ENCODE measurements at regions not wholly inside any gene's neighbourhood (a gene's known extent, or its start where the extent isn't known, plus 50 kb on each side); places are given as distances from the start of the nearest gene placed in this dataset.

GRCh38 chr9:7579351-7579750, 220.2 kb downstream of the DMAC1 start:
- H3K36me3 ChIP-seq, result no peaks in the 10 kb centered on the region
- H3K9me3 ChIP-seq (ENCODE audit: severe bottlenecking), result no peaks in the 10 kb centered on the region
- no peak overlapping the region for H3K4me3 ChIP-seq (ENCODE audit: low read depth, low read length)
- no peak for DNase-seq
- H3K27me3 ChIP-seq (ENCODE audit: insufficient read depth, low read depth, severe bottlenecking), result no peaks in the 10 kb centered on the region
- H3K27ac ChIP-seq, result no peak overlapping the region
- TF ChIP-seq, protein P1, sequence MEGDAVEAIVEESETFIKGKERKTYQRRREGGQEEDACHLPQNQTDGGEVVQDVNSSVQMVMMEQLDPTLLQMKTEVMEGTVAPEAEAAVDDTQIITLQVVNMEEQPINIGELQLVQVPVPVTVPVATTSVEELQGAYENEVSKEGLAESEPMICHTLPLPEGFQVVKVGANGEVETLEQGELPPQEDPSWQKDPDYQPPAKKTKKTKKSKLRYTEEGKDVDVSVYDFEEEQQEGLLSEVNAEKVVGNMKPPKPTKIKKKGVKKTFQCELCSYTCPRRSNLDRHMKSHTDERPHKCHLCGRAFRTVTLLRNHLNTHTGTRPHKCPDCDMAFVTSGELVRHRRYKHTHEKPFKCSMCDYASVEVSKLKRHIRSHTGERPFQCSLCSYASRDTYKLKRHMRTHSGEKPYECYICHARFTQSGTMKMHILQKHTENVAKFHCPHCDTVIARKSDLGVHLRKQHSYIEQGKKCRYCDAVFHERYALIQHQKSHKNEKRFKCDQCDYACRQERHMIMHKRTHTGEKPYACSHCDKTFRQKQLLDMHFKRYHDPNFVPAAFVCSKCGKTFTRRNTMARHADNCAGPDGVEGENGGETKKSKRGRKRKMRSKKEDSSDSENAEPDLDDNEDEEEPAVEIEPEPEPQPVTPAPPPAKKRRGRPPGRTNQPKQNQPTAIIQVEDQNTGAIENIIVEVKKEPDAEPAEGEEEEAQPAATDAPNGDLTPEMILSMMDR (IDR thresholded peaks at IDR 0.05; ENCODE audit: low read depth, low read length), result no peak

DNA sequence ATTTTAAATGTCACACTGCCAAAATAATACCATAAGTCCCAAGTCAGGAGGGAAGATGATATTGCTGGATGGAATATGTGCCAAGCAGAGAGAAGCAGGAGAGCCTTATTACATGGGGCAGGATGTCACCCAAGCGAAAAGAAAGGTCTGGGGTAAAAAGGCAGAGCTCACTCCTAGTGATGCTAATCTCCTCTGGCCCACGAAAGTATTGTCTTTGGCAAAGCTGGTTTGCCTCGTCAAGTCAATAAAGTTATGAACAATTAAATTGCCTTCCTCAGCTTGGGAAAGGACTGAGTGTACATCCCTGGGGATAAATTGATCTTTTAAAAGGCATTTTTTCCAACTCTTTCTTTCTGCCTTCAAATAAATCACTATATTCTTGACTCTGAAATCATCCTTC, 220.6 kb downstream of the DMAC1 start:
- Histone ChIP-seq H3K27me3 (ENCODE audit: insufficient read depth, low read depth, severe bottlenecking) (no peaks in the 10 kb centered on the region), H3K27ac (no peak overlapping the region), H3K36me3 (no peaks in the 10 kb centered on the region), H3K9me3 (ENCODE audit: severe bottlenecking) (no peaks in the 10 kb centered on the region), H3K4me3 (ENCODE audit: low read depth, low read length) (no peak overlapping the region)
- DNase-seq, result no peak
- TF ChIP-seq, protein P1 (IDR thresholded peaks at IDR 0.05; ENCODE audit: low read depth, low read length), result no peak

GRCh38 chr9:7570107-7570720, 229.4 kb downstream of the DMAC1 start:
- DNase-seq, result peak; percentile 74
- Histone ChIP-seq H3K9me3 (ENCODE audit: severe bottlenecking) (no peaks in the 10 kb centered on the region), H3K36me3 (no peaks in the 10 kb centered on the region), H3K27ac (no peak overlapping the region), H3K27me3 (ENCODE audit: insufficient read depth, low read depth, severe bottlenecking) (no peaks in the 10 kb centered on the region), H3K4me3 (ENCODE audit: low read depth, low read length) (no peak overlapping the region)
- TF ChIP-seq, protein P1 (IDR thresholded peaks at IDR 0.05; ENCODE audit: low read depth, low read length), result peak; percentile 75

- no peaks in the 10 kb centered on the region for H3K36me3 ChIP-seq
- no peaks in the 10 kb centered on the region for H3K27me3 ChIP-seq (ENCODE audit: insufficient read depth, low read depth, severe bottlenecking)
- TF ChIP-seq, protein P1 (IDR thresholded peaks at IDR 0.05; ENCODE audit: low read depth, low read length), result no peak
- H3K27ac ChIP-seq, result no peak overlapping the region
- DNase-seq, result no peak
- no peaks in the 10 kb centered on the region for H3K9me3 ChIP-seq (ENCODE audit: severe bottlenecking)
- no peak overlapping the region for H3K4me3 ChIP-seq (ENCODE audit: low read depth, low read length)
Measured at GRCh38 chr9:7567687-7568086, 231.9 kb downstream of the DMAC1 start.

DNA sequence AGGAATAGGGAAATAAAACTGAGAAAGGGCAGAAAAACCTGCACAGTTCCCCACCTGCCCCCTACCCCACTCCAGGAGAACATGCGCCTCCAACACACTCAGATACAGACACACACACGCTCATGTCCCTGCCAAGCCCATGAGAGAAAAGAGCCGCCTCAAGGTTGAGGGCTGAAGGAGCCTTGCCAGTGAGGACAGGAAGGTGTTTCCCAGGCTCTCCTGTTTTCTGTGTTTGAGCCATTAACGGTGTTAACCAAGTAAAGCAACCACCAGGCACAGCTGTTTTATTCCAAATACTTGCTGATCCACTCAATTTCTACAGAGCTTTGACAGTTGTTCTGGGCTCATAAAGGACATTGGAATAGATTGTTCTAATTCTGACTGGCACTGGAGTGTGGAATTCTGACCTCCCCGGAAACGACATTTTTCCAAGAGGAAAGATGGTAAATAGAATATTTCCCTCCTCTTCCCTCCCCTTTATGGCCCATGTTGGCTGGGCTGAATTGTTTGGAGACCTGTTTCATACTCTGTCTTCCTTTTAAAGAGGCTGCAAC, 238.0 kb downstream of the DMAC1 start:
- no peaks in the 10 kb centered on the region for H3K9me3 ChIP-seq (ENCODE audit: severe bottlenecking)
- DNase-seq, result no peak
- H3K4me3 ChIP-seq (ENCODE audit: low read depth, low read length), result no peak overlapping the region
- no peaks in the 10 kb centered on the region for H3K36me3 ChIP-seq
- TF ChIP-seq, protein P1 (IDR thresholded peaks at IDR 0.05; ENCODE audit: low read depth, low read length), result no peak
- no peaks in the 10 kb centered on the region for H3K27me3 ChIP-seq (ENCODE audit: insufficient read depth, low read depth, severe bottlenecking)
- H3K27ac ChIP-seq, result no peak overlapping the region

Data from WERI-Rb-1 (cell line).